Suppressor macrophage treated with lipopolysaccharide for 4 hours (primary cell): ENCODE measurements at regions not wholly inside any gene's neighbourhood (a gene's known extent, or its start where the extent isn't known, plus 50 kb on each side); places are given as distances from the start of the nearest gene placed in this dataset.
"Not testable (repeated sequence)": the region's sequence is repeated elsewhere in the genome, so short reads cannot be mapped to it uniquely, and the experiment has no call there.

ENCODE experiments used
- DNase-seq: peaks from one replicate; pipeline ENCODE4 v3.0.0-alpha.2; 2020

GRCh38 chr13:81409284-81409683, 1068.4 kb upstream of the SPRY2 start:
- no peak for DNase-seq

- no peak for DNase-seq
Observed at GRCh38 chr13:81408647-81409046, 1067.7 kb upstream of the SPRY2 start.

- DNase-seq, result no peak
Observed at GRCh38 chr13:81406639-81407292, 1065.8 kb upstream of the SPRY2 start.

GRCh38 chr13:81406022-81406421, 1065.1 kb upstream of the SPRY2 start:
- no peak for DNase-seq

GRCh38 chr13:81396192-81396591, 1055.3 kb upstream of the SPRY2 start:
- no peak for DNase-seq

GRCh38 chr13:81395368-81395767, 1054.4 kb upstream of the SPRY2 start:
- no peak for DNase-seq

GRCh38 chr13:81394640-81395039, 1053.7 kb upstream of the SPRY2 start:
- no peak for DNase-seq

- no peak for DNase-seq
Observed at GRCh38 chr13:81393721-81394120, 1052.8 kb upstream of the SPRY2 start.

GRCh38 chr13:81393110-81393509, 1052.2 kb upstream of the SPRY2 start:
- no peak for DNase-seq

GRCh38 chr13:81388400-81388799, 1047.5 kb upstream of the SPRY2 start:
- no peak for DNase-seq

GRCh38 chr13:81383444-81383843, 1042.5 kb upstream of the SPRY2 start:
- DNase-seq, result no peak

GRCh38 chr13:81382246-81382645, 1041.3 kb upstream of the SPRY2 start:
- DNase-seq, result no peak

- no peak for DNase-seq
Observed at GRCh38 chr13:81381560-81381959, 1040.6 kb upstream of the SPRY2 start.

GRCh38 chr13:81379183-81379582, 1038.3 kb upstream of the SPRY2 start:
- no peak for DNase-seq

- no peak for DNase-seq
Observed at GRCh38 chr13:81377921-81378320, 1037.0 kb upstream of the SPRY2 start.

GRCh38 chr13:81375709-81376108, 1034.8 kb upstream of the SPRY2 start:
- DNase-seq, result no peak

- DNase-seq, result not testable (repeated sequence)
Observed at GRCh38 chr13:81362711-81363110, 1021.8 kb upstream of the SPRY2 start.

GRCh38 chr13:81350056-81350455, 1009.1 kb upstream of the SPRY2 start:
- no peak for DNase-seq

GRCh38 chr13:81340118-81341069, 999.5 kb upstream of the SPRY2 start:
- not testable (repeated sequence) for DNase-seq

- not testable (repeated sequence) for DNase-seq
Observed at GRCh38 chr13:81339666-81340065, 998.7 kb upstream of the SPRY2 start.

- DNase-seq, result no peak
Observed at GRCh38 chr13:81334481-81334880, 993.6 kb upstream of the SPRY2 start.

- no peak for DNase-seq
Observed at GRCh38 chr13:81326913-81327312, 986.0 kb upstream of the SPRY2 start.

GRCh38 chr13:81320516-81320915, 979.6 kb upstream of the SPRY2 start:
- DNase-seq, result no peak

- no peak for DNase-seq
Observed at GRCh38 chr13:81319351-81319750, 978.4 kb upstream of the SPRY2 start.
